BLaER1 (cell line): ENCODE measurements at regions not wholly inside any gene's neighbourhood (a gene's known extent, or its start where the extent isn't known, plus 50 kb on each side); places are given as distances from the start of the nearest gene placed in this dataset.
"Not testable (repeated sequence)": the region's sequence is repeated elsewhere in the genome, so short reads cannot be mapped to it uniquely, and the experiment has no call there.

ENCODE experiments used
- H3K27ac ChIP-seq: shearing (Covaris generic); formaldehyde crosslinking; 2 replicates; pipeline ENCODE4 v1.8.1; 2022
- H3K27me3 ChIP-seq: shearing (Covaris generic); formaldehyde crosslinking; 2 replicates; pipeline ENCODE4 v1.8.1; 2022
- H3K36me3 ChIP-seq: shearing (Covaris generic); formaldehyde crosslinking; 2 replicates; pipeline ENCODE4 v1.8.1; 2022
- H3K4me1 ChIP-seq: shearing (Covaris generic); formaldehyde crosslinking; 2 replicates; pipeline ENCODE4 v1.8.1; 2022
- H3K4me2 ChIP-seq: shearing (Covaris generic); formaldehyde crosslinking; 2 replicates; pipeline ENCODE4 v1.8.1; 2022
- H3K4me3 ChIP-seq: shearing (Covaris generic); formaldehyde crosslinking; 2 replicates; pipeline ENCODE4 v1.8.1; 2022
- H3K9ac ChIP-seq: shearing (Covaris generic); formaldehyde crosslinking; 2 replicates; pipeline ENCODE4 v1.8.1; 2022
- H3K9me3 ChIP-seq: shearing (Covaris generic); formaldehyde crosslinking; 2 replicates; pipeline ENCODE4 v1.8.1; 2022
- H4K20me1 ChIP-seq: shearing (Covaris generic); formaldehyde crosslinking; 2 replicates; pipeline ENCODE4 v1.8.1; 2022
- Cebpa-rat ChIP-seq: shearing (Covaris generic); IDR thresholded peaks from 2 replicates; pipeline ENCODE4 v1.8.1; 2022

GRCh38 chr20:60092729-60093128, 134.5 kb downstream of the CDH26 start:
- Histone ChIP-seq H3K4me1 (peaks cover 30% of the 10 kb centered on the region), H3K27me3 (peaks cover 18% of the 10 kb centered on the region)
- TF ChIP-seq Cebpa-rat = no peak

GRCh38 chr20:60095456-60095855, 137.2 kb downstream of the CDH26 start:
- Histone ChIP-seq H3K4me3 (no peak overlapping the region), H3K9ac (no peak overlapping the region), H4K20me1 (no peaks in the 10 kb centered on the region), H3K4me2 (peak overlapping the region; percentile 53), H3K27ac (no peak overlapping the region), H3K27me3 (no peaks in the 10 kb centered on the region), H3K9me3 (peaks cover 37% of the 10 kb centered on the region), H3K4me1 (peaks cover 42% of the 10 kb centered on the region), H3K36me3 (no peaks in the 10 kb centered on the region)
- TF ChIP-seq Cebpa-rat = no peak

More at GRCh38 chr20:60092729-60093128, 134.5 kb downstream of the CDH26 start:
- Histone ChIP-seq H3K9ac (no peak overlapping the region), H3K4me2 (no peak overlapping the region), H4K20me1 (no peaks in the 10 kb centered on the region), H3K9me3 (peaks cover 25% of the 10 kb centered on the region), H3K36me3 (no peaks in the 10 kb centered on the region), H3K27ac (no peak overlapping the region), H3K4me3 (no peak overlapping the region)

GRCh38 chr20:60096166-60096565, 137.9 kb downstream of the CDH26 start:
- Histone ChIP-seq H3K27me3 (no peaks in the 10 kb centered on the region), H3K9ac (no peak overlapping the region), H3K4me2 (peak overlapping the region; percentile 53; the same call in 1 of the 2 replicates), H3K4me3 (no peak overlapping the region), H4K20me1 (no peaks in the 10 kb centered on the region), H3K27ac (no peak overlapping the region), H3K36me3 (no peaks in the 10 kb centered on the region), H3K4me1 (peaks cover 49% of the 10 kb centered on the region), H3K9me3 (peaks cover 37% of the 10 kb centered on the region)
- no peak for TF ChIP-seq Cebpa-rat

- Histone ChIP-seq H3K9ac (no peak overlapping the region), H3K4me3 (no peak overlapping the region), H3K4me1 (peaks cover 60% of the 10 kb centered on the region), H3K27ac (no peak overlapping the region), H3K9me3 (peaks cover 34% of the 10 kb centered on the region), H3K36me3 (no peaks in the 10 kb centered on the region), H4K20me1 (no peaks in the 10 kb centered on the region), H3K4me2 (no peak overlapping the region), H3K27me3 (no peaks in the 10 kb centered on the region)
- no peak for TF ChIP-seq Cebpa-rat
Measured at GRCh38 chr20:60097285-60097684, 139.1 kb downstream of the CDH26 start.

GRCh38 chr20:60100780-60101179, 142.6 kb downstream of the CDH26 start:
- TF ChIP-seq Cebpa-rat = no peak
- peak overlapping the region; percentile 48 for H3K9ac ChIP-seq
- H3K27ac ChIP-seq = peak overlapping the region; percentile 78; the same call in 1 of the 2 replicates
- H3K4me1 ChIP-seq = peaks cover 82% of the 10 kb centered on the region
- no peaks in the 10 kb centered on the region for H3K27me3 ChIP-seq
- H3K4me3 ChIP-seq = 0 out of 2 replicates have a peak overlapping the region, but pooled peaks have one; percentile 1
- H3K9me3 ChIP-seq = peaks cover 23% of the 10 kb centered on the region
- no peaks in the 10 kb centered on the region for H4K20me1 ChIP-seq
- H3K36me3 ChIP-seq = no peaks in the 10 kb centered on the region
- peak overlapping the region; percentile 86 for H3K4me2 ChIP-seq

GRCh38 chr20:60101201-60101890, 143.1 kb downstream of the CDH26 start:
- no peaks in the 10 kb centered on the region for H3K36me3 ChIP-seq
- peak overlapping the region; percentile 48 for H3K9ac ChIP-seq
- H3K4me3 ChIP-seq = 0 out of 2 replicates have a peak overlapping the region, but pooled peaks have one; percentile 1
- H3K4me2 ChIP-seq = peak overlapping the region; percentile 86
- peak overlapping the region; percentile 78 for H3K27ac ChIP-seq
- no peaks in the 10 kb centered on the region for H3K27me3 ChIP-seq
- H4K20me1 ChIP-seq = no peaks in the 10 kb centered on the region
- H3K9me3 ChIP-seq = peaks cover 23% of the 10 kb centered on the region
- no peak for TF ChIP-seq Cebpa-rat
- H3K4me1 ChIP-seq = peaks cover 84% of the 10 kb centered on the region

GRCh38 chr20:60101891-60102281, 143.7 kb downstream of the CDH26 start:
- peak overlapping the region; percentile 78 for H3K27ac ChIP-seq
- no peaks in the 10 kb centered on the region for H3K27me3 ChIP-seq
- no peaks in the 10 kb centered on the region for H3K36me3 ChIP-seq
- H3K4me2 ChIP-seq = peak overlapping the region; percentile 86
- peak overlapping the region; percentile 48; the same call in 1 of the 2 replicates for H3K9ac ChIP-seq
- H3K4me1 ChIP-seq = peaks cover 81% of the 10 kb centered on the region
- peaks cover 21% of the 10 kb centered on the region for H3K9me3 ChIP-seq
- no peaks in the 10 kb centered on the region for H4K20me1 ChIP-seq
- no peak for TF ChIP-seq Cebpa-rat
- H3K4me3 ChIP-seq = no peak overlapping the region

GRCh38 chr20:60102665-60103210, 144.5 kb downstream of the CDH26 start:
- Histone ChIP-seq H3K4me2 (peak overlapping the region; percentile 86), H3K27me3 (no peaks in the 10 kb centered on the region), H3K4me3 (no peak overlapping the region), H3K27ac (peak overlapping the region; percentile 78), H3K9ac (0 out of 2 replicates have a peak overlapping the region, but pooled peaks have one; percentile 48), H3K36me3 (no peaks in the 10 kb centered on the region), H3K9me3 (peaks cover 12% of the 10 kb centered on the region), H3K4me1 (peaks cover 72% of the 10 kb centered on the region), H4K20me1 (no peaks in the 10 kb centered on the region)
- TF ChIP-seq Cebpa-rat = no peak

- Histone ChIP-seq H4K20me1 (no peaks in the 10 kb centered on the region), H3K4me2 (peak overlapping the region; percentile 71), H3K4me1 (peaks cover 63% of the 10 kb centered on the region), H3K9ac (peak overlapping the region; percentile 45; the same call in 1 of the 2 replicates), H3K36me3 (no peaks in the 10 kb centered on the region), H3K27ac (peak overlapping the region; percentile 64), H3K9me3 (no peaks in the 10 kb centered on the region), H3K27me3 (no peaks in the 10 kb centered on the region), H3K4me3 (no peak overlapping the region)
- no peak for TF ChIP-seq Cebpa-rat
Measured at GRCh38 chr20:60104993-60105803, 147.0 kb downstream of the CDH26 start.

GRCh38 chr20:60106186-60106585, 148.0 kb downstream of the CDH26 start:
- not testable (repeated sequence) for H3K9me3 ChIP-seq, H3K4me3 ChIP-seq, H3K9ac ChIP-seq, H4K20me1 ChIP-seq, H3K27me3 ChIP-seq, H3K36me3 ChIP-seq
- Histone ChIP-seq H3K27ac (peak overlapping the region; percentile 64; the same call in 1 of the 2 replicates), H3K4me1 (peaks cover 53% of the 10 kb centered on the region), H3K4me2 (peak overlapping the region; percentile 71; the same call in 1 of the 2 replicates)
